GM18858 (cell line): ENCODE measurements at regions not wholly inside any gene's neighbourhood (a gene's known extent, or its start where the extent isn't known, plus 50 kb on each side); places are given as distances from the start of the nearest gene placed in this dataset.
"Not testable (repeated sequence)": the region's sequence is repeated elsewhere in the genome, so short reads cannot be mapped to it uniquely, and the experiment has no call there.

Experiments
- ATAC-seq: cut with Tn5 transposase; IDR thresholded peaks from one replicate; pipeline ENCODE4 v1.9.1; 2021; ENCODE audit not compliant: unreplicated experiment

DNA sequence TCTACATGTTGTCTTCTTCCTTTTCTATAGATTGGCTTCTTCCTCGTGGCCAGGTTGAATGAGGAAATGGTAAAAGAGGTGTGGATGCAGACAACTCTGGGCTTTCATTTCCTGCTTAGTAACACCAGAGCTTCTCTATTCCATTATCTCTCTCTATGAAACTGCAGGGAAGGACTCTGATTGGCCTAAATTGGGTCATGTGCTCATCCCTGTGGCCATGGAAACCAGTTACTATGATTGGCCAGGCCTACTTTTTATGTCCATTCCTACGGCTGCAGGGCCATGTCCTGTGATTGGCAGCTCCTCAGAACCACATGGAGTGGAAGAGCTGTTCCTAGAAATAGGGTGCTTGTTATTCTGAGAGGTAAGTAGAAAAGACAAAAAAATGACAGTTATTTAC, 486.9 kb upstream of the ADAMTS9 start:
- ATAC-seq = no peak

DNA sequence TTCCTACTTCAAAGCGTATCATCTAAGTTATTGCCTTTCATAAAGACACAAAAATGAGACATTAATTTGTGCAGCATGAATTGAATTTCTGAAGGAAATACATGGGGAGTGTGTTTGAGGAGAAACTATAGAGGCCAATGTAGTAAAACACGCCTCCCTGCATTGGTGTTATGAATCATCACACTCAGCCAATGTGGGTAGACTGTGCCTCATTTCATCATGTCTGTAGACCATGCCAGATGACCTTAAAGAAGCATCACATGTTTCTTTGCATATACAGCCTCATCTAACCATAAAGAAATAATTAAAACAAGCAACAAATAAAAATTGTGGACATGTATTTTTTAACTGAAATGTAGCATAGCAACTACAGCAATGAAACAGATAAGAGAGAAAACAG, 486.0 kb upstream of the ADAMTS9 start:
- no peak for ATAC-seq

DNA sequence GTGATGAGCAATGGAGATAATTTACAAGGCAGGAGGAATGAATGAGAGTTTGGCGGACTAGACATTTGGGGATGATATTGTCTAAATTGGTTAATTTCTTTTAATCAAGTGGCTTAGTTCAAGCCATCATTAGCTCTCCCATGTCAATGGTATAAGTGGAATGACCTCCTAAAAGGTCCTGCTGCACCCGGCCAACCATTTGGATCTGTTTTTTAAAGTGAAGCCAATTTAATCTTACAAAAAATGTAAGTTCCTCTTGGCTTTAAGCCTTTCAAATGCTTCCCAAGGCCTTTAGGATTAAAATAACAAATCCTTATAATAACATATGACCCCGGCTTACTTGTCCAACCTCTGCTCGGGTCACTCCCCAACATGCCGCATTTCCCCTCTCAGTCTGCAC, 484.4 kb upstream of the ADAMTS9 start:
- ATAC-seq = no peak

DNA sequence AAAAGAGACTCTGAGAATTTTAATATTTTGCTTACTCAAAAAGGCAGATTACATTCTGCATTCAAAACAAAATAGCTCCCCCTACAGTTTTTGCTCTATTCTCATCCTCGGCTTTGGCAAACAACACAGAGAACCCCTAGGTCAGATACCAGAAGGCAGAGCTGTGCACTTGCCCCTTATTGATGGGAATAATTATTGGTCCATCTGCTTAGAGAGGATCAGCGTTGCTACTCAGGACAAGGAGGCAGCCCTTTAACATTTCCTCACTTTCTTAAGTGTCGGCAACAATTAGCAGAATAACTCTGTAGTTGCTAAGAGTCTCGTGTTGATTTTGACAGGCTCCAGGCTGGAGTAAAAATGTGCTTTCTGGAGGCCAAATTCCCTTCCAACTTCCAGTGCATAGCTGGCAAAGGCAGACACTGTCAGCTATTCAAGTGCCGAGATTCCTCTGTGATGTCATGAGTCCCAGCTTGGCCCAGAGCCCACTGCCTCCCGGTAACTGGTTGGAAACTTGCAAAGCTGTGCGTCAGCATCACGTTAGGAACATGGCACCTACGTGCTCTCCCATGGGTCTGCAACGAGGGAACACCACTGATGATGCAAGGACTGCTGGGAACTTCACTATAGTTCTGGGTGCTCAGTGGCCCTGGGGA, 482.7 kb upstream of the ADAMTS9 start:
- ATAC-seq = no peak

DNA sequence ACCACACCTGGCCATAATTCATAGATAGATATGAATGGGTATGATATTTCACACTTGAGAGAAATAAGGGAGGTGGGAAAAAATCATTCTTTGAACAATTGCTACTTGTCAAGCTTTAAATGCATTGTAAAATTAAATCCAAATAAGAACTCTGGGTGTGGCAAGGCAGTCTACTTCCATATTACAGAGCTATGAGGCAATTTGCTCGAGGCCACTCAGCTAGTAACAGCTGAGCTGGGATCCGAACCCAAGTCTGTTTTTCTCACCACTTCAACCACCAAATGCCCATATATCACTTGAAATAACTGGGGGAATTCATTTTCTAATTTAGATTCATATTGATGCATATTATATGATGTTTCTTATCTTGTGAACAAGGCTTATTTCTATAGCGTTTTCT, 482.2 kb upstream of the ADAMTS9 start:
- no peak for ATAC-seq

- ATAC-seq = no peak
These were observed 480.7 kb upstream of the ADAMTS9 start for GRCh38 chr3:65168547-65168946.

DNA sequence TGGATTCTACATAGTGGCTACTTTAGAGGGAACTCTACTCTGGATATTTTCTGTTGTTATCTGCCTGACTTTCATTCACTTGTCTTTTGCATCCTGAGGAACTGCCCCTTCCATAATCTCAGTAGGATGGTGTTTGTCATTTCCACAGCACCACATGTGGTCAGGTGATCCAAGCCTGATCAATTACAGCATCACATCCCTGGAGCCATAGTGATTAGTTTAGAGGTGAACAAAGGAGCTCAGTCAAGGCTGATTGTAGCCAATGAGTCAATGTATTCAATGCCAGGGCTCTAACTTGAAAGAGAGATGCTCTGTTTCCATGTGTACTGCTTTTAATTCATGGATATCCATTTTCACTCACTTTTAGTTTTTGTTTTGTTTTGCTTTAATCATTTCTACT, 478.7 kb upstream of the ADAMTS9 start:
- no peak for ATAC-seq

GRCh38 chr3:65158023-65158422, 470.2 kb upstream of the ADAMTS9 start:
- no peak for ATAC-seq

- ATAC-seq = no peak
These were observed 466.2 kb upstream of the ADAMTS9 start for GRCh38 chr3:65153850-65154512.

DNA sequence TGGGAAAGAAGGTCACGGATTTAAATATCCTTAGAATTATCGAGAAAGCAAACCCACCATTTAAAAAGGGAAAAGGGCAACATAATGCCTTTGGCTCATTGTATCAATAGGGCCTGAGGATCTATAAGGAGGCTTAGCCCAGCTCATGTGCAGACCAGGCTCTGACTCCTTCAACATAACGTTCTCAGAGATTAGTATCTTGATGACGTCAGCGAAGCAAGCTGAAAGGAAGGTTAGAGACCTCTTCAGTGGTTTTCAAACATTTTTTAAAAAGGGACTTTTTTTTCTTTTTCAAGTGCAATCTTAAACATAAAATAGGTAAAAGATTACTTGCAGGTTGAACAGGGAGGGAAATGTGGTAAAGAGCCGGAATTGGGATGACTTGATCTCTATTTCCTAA, 463.9 kb upstream of the ADAMTS9 start:
- no peak for ATAC-seq

DNA sequence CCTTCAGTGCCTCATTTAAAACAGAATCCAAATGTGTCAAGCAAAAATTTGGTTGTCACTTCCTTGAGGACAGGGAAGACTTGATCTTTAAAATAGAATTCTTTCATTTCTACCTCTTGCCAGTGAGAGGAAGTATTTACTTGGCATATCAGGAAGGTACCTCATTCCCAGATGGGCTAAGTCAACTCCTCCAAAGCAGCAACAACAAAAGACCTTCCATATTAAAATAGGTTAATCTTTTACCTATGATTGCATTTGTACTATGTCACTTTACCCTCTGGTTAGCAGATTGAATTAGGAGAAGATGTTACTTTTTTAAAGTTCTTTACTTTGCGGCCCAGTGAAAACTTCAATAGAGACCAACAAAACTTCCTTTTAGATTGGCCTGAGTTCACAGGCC, 462.1 kb upstream of the ADAMTS9 start:
- no peak for ATAC-seq

GRCh38 chr3:65148687-65149086, 460.9 kb upstream of the ADAMTS9 start:
- no peak for ATAC-seq

GRCh38 chr3:65146179-65146578, 458.4 kb upstream of the ADAMTS9 start:
- no peak for ATAC-seq

- no peak for ATAC-seq
These were observed 457.9 kb upstream of the ADAMTS9 start for GRCh38 chr3:65145680-65146079.

DNA sequence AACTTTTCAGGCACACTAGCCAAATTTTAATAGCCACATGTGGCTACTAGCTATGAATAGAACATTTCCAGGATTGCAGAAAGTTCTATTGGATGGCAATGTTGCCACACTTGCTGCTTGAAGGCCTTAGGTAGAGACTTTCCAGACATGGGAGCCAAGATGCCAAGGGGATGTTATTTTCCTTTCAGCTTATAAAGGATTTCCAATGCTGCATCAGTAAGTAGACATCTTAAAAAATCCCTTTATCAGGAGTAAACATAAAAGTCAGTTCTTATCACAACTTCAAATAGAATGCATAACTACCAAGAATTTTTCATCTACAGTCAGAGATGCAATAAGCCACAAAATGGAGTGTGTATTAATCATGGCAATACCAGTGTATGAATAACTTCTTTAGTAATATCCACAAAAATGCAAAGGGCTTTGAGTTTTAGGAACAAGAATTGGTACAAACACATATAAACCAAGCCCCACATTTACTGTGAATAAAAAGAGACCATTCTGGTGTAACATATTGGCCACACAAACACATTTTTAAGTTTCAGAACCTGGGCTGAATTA, 457.1 kb upstream of the ADAMTS9 start:
- ATAC-seq = no peak

DNA sequence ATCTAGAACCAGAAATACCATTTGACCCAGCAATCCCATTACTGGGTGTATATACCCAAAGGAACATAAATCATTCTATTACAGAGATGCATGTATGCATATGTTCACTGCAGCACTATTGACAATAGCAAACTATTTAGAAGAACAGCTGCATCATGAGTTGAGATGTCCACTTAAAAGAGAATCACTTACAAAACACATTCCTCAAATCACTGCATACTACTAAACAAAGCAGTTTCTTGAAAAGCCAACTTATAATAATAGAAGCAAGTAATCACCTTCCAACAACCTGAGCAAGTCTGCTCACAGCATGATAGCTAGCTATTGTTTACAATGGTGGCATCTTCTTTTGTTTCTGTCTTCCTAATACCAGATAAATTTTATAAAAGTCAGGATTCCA, 454.7 kb upstream of the ADAMTS9 start:
- no peak for ATAC-seq

DNA sequence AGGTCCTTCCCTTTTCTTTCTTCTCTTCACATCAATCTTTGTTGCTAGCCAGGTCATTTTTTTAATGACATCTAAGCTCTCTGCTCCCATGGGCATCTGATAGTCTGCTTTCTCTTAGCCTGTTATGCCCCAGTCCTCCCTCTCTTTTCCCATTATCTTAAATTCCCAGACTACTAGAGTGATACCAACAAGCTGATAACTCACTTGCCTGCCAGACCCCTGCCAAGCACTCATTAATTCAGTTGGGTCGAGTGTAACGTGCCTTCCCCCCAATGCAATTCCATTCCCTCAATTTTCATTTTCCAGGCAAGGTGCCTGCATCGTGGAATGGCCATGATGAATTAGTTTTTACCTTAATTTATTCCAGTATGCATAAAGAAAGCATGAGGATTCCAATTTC, 450.8 kb upstream of the ADAMTS9 start:
- ATAC-seq = no peak

- ATAC-seq = not testable (repeated sequence)
These were observed 446.0 kb upstream of the ADAMTS9 start for GRCh38 chr3:65133752-65134151.

GRCh38 chr3:65130782-65131181, 443.0 kb upstream of the ADAMTS9 start:
- no peak for ATAC-seq

DNA sequence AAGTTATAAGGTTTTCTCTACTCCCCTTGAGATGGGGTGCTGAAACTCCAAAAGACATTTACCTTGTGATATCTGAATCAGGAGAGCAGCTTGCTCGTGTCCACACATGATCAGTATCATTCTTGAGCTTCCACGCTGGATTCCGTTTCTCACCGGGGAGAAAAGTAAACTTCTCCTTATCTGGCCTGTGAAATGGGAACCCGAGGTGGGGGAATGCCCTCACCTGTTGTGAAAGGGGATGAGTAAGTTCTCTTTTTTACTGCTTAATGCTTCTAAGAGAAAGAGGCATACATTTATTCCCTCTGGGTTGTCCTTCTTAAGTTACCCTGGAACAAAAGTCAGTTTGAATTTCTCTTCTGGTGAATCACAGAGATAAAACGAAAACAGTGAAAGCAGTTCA, 440.5 kb upstream of the ADAMTS9 start:
- ATAC-seq = no peak

GRCh38 chr3:65126527-65127410, 439.0 kb upstream of the ADAMTS9 start:
- no peak for ATAC-seq

- not testable (repeated sequence) for ATAC-seq
These were observed 432.4 kb upstream of the ADAMTS9 start for GRCh38 chr3:65120156-65120555.
